Putamen (tissue), 1 donor: ENCODE measurements at regions not wholly inside any gene's neighbourhood (a gene's known extent, or its start where the extent isn't known, plus 50 kb on each side); places are given as distances from the start of the nearest gene placed in this dataset.
"Not testable (repeated sequence)": the region's sequence is repeated elsewhere in the genome, so short reads cannot be mapped to it uniquely, and the experiment has no call there.

Experiments used
- DNase-seq: peaks from one replicate; pipeline ENCODE4 v3.0.0-alpha.2; 2016; ENCODE audit warnings: low spot score

- DNase-seq, result no peak
Observed at GRCh38 chr2:221914334-221914880, 342.3 kb upstream of the EPHA4 start.

- no peak for DNase-seq
Observed at GRCh38 chr2:221911890-221912289, 339.8 kb upstream of the EPHA4 start.

DNA sequence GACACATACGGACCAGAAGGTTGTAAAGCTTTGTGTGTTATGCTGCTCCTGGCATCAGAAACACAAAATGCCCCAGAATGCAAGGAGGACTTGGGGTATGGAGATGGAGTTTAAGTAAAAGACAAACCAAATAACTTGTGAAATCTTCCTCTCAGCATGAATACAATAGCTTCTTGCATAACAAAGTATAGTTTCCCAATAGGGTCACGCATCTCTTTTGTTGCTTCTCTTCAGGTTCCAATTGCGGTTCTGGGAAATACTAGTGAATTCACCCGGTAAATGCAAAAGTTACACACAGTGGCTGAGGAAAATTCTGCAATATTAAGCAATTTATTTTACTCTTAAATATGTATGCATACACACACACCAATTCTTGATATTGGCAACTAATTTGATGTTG, 339.2 kb upstream of the EPHA4 start:
- DNase-seq, result no peak

DNA sequence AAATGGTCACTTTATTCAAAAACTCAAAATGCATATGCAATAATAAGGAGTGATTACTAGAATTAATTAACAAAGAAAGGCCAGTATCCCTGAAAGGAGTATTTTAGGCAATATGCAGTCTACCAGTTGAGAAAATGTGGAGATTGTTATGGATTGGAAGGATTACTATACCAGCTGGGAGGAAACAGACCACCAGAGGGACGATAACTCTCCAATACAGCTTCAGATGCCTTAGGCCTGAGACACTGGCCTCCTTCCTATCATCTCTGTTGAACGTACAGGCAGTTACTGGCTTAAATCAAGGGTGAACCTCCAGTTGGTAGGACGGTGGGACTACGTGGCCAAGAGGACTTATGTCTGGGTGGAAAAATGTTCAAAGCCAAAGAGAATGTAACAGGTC, 336.4 kb upstream of the EPHA4 start:
- no peak for DNase-seq

- DNase-seq, result no peak
Observed at GRCh38 chr2:221897718-221898117, 325.6 kb upstream of the EPHA4 start.

GRCh38 chr2:221896505-221897151, 324.5 kb upstream of the EPHA4 start:
- DNase-seq, result peak; percentile 64

- peak; percentile 13 for DNase-seq
Observed at GRCh38 chr2:221895366-221896121, 323.4 kb upstream of the EPHA4 start.

- no peak for DNase-seq
Observed at GRCh38 chr2:221893501-221893900, 321.4 kb upstream of the EPHA4 start.

DNA sequence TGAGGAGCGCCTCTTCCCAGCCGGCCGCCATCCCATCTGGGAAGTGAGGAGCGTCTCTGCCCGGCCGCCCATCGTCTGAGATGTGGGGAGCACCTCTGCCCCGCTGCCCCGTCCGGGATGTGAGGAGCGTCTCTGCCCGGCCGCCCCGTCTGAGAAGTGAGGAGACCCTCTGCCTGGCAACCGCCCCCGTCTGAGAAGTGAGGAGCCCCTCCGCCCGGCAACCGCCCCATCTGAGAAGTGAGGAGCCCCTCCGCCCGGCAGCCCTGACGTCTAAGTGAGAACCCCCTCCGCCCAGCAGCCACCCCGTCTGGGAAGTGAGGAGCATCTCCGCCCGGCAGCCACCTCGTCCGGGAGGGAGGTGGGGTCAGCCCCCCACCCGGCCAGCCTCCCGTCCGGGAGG, 319.9 kb upstream of the EPHA4 start:
- not testable (repeated sequence) for DNase-seq

DNA sequence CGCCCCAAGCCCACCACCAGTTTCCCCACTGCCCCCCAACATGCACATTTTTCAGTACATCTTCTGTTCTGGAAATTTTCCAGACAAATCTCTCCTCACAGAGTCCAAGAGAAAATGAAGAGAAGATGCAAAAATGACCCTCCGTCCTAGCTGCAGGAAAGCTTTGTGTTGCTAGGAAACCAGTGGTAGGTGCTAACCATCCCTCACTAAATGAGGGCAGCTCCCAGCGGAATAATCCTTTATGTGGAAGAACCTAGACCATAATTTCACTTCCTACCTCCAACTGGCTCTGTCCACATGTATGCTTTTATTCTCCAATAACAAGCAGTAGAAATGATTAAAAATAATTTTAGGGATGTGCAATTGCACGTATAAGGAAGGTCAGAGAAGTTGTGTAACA, 311.9 kb upstream of the EPHA4 start:
- DNase-seq, result no peak

DNA sequence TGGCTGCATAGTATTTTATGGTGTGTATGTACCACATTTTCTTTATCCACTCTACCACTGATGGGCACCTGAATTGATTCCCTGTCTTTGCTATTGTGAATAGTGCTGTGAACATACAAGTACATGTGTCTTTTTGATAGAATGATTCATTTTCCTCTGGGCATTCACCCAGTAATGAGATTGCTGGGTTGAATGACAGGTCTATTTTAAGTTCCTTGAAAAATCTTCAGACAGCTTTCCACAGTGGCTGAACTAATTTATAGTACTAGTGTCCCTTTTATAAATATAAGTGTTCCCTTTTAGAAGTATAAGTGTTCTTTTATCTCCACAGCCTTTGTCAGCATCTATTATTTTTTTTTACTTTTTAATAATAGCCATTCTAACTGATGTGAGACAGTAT, 303.9 kb upstream of the EPHA4 start:
- no peak for DNase-seq

- DNase-seq, result no peak
Observed at GRCh38 chr2:221874444-221874843, 302.3 kb upstream of the EPHA4 start.

GRCh38 chr2:221857719-221858118, 285.6 kb upstream of the EPHA4 start:
- DNase-seq, result no peak

DNA sequence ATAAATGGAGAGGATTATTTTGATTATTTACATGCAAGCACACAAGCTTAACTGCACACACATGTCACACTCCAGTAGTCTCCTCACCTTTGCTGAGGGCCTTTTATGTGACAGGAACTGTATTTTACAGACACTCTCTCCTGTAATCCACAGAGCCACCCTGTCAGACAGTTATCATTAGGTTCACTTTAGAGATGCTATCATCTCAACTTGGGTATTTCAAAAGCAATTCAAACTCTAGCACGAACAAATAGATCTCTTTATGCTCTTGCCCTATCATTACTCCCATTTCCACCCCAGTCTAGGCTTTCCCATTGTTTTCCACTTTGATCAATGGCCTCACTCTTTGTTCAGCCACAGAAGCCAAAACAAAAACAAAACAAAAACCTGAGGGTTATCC, 281.2 kb upstream of the EPHA4 start:
- DNase-seq, result no peak

GRCh38 chr2:221851531-221852045, 279.5 kb upstream of the EPHA4 start:
- DNase-seq, result no peak

DNA sequence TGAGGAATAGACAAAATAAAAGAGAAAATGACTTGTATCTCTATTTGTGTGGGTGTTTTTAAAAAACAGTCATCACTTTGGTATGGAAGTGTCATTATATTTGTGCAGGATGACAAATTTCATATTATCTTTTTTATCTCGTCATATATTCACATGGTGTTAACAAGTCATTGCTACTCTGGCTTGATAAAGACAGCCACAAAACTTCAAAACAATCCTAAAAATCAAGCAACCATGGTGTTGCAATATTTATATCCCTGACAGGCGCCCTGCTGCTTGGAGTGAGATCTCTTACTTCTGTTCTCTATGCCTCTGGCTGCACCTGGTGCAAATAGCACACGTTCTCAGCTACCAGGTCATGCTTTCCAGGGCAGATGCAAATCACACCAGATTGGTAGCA, 278.0 kb upstream of the EPHA4 start:
- no peak for DNase-seq

- DNase-seq, result no peak
Observed at GRCh38 chr2:221848286-221848685, 276.2 kb upstream of the EPHA4 start.

DNA sequence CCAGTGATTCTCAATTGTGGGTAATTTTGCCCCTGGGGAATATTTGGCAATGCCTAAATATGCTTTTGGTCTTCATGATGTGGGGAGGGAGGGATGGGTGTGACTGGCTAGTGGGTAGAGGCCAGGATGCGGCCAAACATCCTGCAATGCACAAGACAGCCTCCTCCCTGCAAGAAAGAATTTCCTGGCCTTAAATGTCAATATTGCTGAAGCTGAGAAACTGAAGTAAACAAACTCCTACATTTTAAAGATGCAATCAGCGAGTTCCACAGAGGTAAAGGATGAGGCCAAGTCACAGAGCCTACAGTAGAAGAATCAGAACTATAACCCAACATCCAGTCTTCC, 272.9 kb upstream of the EPHA4 start:
- no peak for DNase-seq

GRCh38 chr2:221844212-221845020, 272.3 kb upstream of the EPHA4 start:
- no peak for DNase-seq

GRCh38 chr2:221836095-221836494, 264.0 kb upstream of the EPHA4 start:
- no peak for DNase-seq

GRCh38 chr2:221833966-221834365, 261.9 kb upstream of the EPHA4 start:
- no peak for DNase-seq

DNA sequence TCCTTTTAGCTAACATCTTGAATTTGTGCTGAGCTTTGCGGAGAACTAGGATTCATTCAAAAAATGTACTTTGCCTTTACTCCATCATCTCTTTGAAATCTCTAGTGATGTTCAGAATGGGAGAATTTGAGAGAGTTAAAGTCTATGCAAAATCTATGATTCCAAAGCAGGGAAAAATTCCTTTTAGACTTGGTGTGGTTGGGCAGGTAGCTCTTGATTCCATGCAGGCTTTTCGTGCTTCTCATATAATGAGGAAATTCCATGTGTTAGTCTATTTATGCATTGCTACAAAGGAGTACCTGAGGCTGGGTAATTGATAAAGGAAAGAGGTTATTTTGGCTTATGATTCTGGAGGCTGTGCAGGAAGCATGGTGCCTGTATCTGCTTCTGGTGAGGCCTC, 258.9 kb upstream of the EPHA4 start:
- DNase-seq, result no peak

DNA sequence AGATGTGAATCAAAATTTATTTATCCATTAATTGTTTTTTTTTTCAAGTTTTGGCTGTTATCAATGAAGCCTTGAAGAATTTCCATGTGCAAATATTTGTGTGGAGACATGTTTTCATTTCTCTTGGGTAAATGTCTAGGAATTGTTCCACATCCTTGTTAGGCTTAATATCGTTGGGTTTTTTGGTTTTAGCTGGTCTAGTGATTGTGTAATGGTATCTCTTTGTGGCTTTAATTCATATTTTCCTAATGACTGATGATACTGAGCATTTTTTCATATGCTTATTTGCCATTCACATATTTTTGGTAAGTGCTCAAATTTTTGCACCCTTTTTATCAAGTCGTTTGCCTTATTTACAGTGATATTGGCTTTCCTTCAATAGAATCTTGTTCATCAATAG, 250.3 kb upstream of the EPHA4 start:
- DNase-seq, result no peak
